ENCODE measurements at regions not wholly inside any gene's neighbourhood (a gene's known extent, or its start where the extent isn't known, plus 50 kb on each side); places are given as distances from the start of the nearest gene placed in this dataset.

DNA sequence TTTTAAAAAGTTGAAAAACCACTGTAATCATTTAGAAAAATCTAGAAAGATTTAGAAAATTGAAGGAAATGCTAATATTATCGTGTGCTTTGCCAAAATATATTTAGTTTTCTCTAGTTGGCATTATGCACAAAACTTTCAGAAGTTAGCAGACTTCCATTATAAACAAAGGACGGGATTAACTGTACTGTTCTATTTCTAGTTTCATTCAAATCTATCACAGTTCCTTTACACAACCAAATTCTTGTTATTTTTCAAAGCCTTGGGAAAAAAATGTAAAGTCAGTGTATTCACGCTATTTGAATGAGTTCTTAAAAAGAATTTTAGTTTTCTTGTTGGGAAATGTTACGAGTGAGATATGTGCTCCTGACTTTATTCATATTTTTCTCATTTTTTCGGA, 277.8 kb downstream of the LMO7 start:
- no peak overlapping the region for H3K4me3 ChIP-seq (replicated peaks; ENCODE audit: low read depth, low read length)
- TF ChIP-seq, protein P1, sequence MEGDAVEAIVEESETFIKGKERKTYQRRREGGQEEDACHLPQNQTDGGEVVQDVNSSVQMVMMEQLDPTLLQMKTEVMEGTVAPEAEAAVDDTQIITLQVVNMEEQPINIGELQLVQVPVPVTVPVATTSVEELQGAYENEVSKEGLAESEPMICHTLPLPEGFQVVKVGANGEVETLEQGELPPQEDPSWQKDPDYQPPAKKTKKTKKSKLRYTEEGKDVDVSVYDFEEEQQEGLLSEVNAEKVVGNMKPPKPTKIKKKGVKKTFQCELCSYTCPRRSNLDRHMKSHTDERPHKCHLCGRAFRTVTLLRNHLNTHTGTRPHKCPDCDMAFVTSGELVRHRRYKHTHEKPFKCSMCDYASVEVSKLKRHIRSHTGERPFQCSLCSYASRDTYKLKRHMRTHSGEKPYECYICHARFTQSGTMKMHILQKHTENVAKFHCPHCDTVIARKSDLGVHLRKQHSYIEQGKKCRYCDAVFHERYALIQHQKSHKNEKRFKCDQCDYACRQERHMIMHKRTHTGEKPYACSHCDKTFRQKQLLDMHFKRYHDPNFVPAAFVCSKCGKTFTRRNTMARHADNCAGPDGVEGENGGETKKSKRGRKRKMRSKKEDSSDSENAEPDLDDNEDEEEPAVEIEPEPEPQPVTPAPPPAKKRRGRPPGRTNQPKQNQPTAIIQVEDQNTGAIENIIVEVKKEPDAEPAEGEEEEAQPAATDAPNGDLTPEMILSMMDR (IDR thresholded peaks at IDR 0.05; ENCODE audit: low read depth, low read length, missing control alignments), result no peak
- DNase-seq (ENCODE audit: extremely low read depth, low read depth), result no peak

DNA sequence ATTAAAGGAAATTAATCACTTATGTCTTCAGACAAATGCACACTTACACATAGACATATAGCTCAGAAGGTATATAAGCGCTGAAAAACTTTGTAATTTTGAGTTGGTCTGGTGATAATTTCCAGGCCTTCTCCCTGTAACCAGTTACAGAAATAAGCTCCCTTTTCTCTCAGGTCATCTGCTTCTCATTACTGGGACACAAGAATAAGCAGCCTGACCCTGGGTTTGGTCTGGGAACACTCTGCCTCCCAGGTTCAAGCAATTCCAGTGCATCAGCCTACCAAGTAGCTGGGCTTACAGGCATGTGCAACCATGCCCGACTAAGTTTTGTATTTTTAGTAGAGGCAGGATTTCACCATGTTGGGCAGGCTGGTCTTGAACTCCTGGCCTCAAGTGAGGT, 274.5 kb downstream of the LMO7 start:
- DNase-seq (ENCODE audit: extremely low read depth, low read depth), result no peak
- TF ChIP-seq, protein P1 (IDR thresholded peaks at IDR 0.05; ENCODE audit: low read depth, low read length, missing control alignments), result no peak

More for the DNA sequence above, 274.5 kb downstream of the LMO7 start:
- no peak overlapping the region for H3K4me3 ChIP-seq (replicated peaks; ENCODE audit: low read depth, low read length)
